HCT116 (cell line): ENCODE measurements at regions not wholly inside any gene's neighbourhood (a gene's known extent, or its start where the extent isn't known, plus 50 kb on each side); places are given as distances from the start of the nearest gene placed in this dataset.

ENCODE experiments used
- ATAC-seq: fragments of 200-7000 bp; cut with Tn5 transposase; 2 replicates; pipeline ENCODE4 v1.9.1; 2020; ENCODE audit warnings: mild to moderate bottlenecking, moderate library complexity
- BruUV-seq: library from RNA; stranded (reverse); fragments of 400-500 nt; replicated peaks from 2 replicates; lab custom pipeline; 2021; lab: Mats Ljungman, UMichigan
- CTCF ChIA-PET: fragments of 300-600 bp; sonication (Branson Sonifier 250); formaldehyde crosslinking; loops from one replicate; lab custom pipeline; 2021; ENCODE audit warnings: antibody characterized with exemption; lab: Charles Lee
- POLR2A ChIA-PET: fragments of 300-600, 350-600 bp; sonication (Branson Sonifier 250); formaldehyde crosslinking; loops from one replicate; lab custom pipeline; 2021; ENCODE audit warnings: antibody characterized with exemption; lab: Charles Lee
- RAD21 ChIA-PET, 2 experiments: fragments of 300-600 bp; sonication (Branson Sonifier 250); formaldehyde crosslinking; loops; one replicate each; lab custom pipeline; 2023; ENCODE audit warnings: low total read pairs in 2 of 2; ENCODE audit not compliant: uncharacterized antibody in 2 of 2, unreplicated experiment in 2 of 2, low non-redundant PET in 1 of 2; lab: Charles Lee
- DNase-seq: peaks from one replicate; pipeline ENCODE4 v3.0.0-alpha.2; 2010; ENCODE audit warnings: low read depth, low spot score
- H2AFZ ChIP-seq: fragments of 200-600 bp; shearing (Covaris generic), sonication (generic); 2 replicates; pipeline ENCODE4 v1.6.1; 2017; ENCODE audit warnings: low read depth, mixed run types, mixed read lengths, antibody characterized with exemption, low read length; ENCODE audit not compliant: poor library complexity, severe bottlenecking
- H3K27ac ChIP-seq: 2 replicates; pipeline ENCODE4 v1.5.1; 2012; ENCODE audit warnings: low read depth, low read length
- H3K27me3 ChIP-seq: fragments of 200-600 bp; sonication (generic); 2 replicates; pipeline ENCODE4 v1.6.1; 2016; ENCODE audit warnings: mixed run types, low read length, mixed read lengths; ENCODE audit not compliant: insufficient read depth
- H3K36me3 ChIP-seq, 2 experiments: fragments of 200-500 bp in 1 of 2; fragments of 200-600 bp in 1 of 2; sonication (Bioruptor generic) in 1 of 2; sonication (generic) in 1 of 2; 2 replicates each; pipeline versions ENCODE4 v1.5.1 to v1.6.1; 2014 to 2016; ENCODE audit warnings: low read length in 2 of 2, inconsistent platforms in 1 of 2, mixed read lengths in 1 of 2, mixed run types in 1 of 2; ENCODE audit not compliant: insufficient read depth in 2 of 2, control insufficient read depth in 1 of 2
- H3K4me1 ChIP-seq, 2 experiments: fragments of 200-600 bp in 1 of 2; sonication (generic) in 1 of 2; 2 replicates each; pipeline versions ENCODE4 v1.5.1 to v1.6.1; 2012 to 2017; ENCODE audit warnings: low read length in 2 of 2, inconsistent platforms in 1 of 2, mild to moderate bottlenecking in 1 of 2, mixed read lengths in 1 of 2, mixed run types in 1 of 2, moderate library complexity in 1 of 2; ENCODE audit not compliant: insufficient read depth in 2 of 2, control insufficient read depth in 1 of 2
- H3K4me2 ChIP-seq: fragments of 200-600 bp; sonication (generic); 2 replicates; pipeline ENCODE4 v1.6.1; 2017; ENCODE audit warnings: mixed run types, low read length, mixed read lengths
- H3K4me3 ChIP-seq, 2 experiments: fragments of 200-600 bp in 1 of 2; sonication (generic) in 1 of 2; replicated peaks in 1 of 2; 2 replicates each; pipeline ENCODE4 v1.5.1; 2011 to 2016; ENCODE audit warnings: low read length in 2 of 2, control low read depth in 1 of 2, low read depth in 1 of 2, mild to moderate bottlenecking in 1 of 2, mixed read lengths in 1 of 2, mixed run types in 1 of 2
- H3K79me2 ChIP-seq: fragments of 200-600 bp; sonication (generic); 2 replicates; pipeline ENCODE4 v1.6.1; 2017; ENCODE audit warnings: mild to moderate bottlenecking, mixed run types, low read length, moderate library complexity, mixed read lengths; ENCODE audit not compliant: insufficient read depth
- H3K9ac ChIP-seq: fragments of 200-600 bp; sonication (generic); 2 replicates; pipeline ENCODE4 v1.6.1; 2016; ENCODE audit warnings: low read length, mixed read lengths
- H3K9me2 ChIP-seq: fragments of 200-600 bp; sonication (generic), shearing (Covaris generic); 2 replicates; pipeline ENCODE4 v1.6.1; 2017; ENCODE audit warnings: mixed run types, mild to moderate bottlenecking, moderate library complexity; ENCODE audit not compliant: insufficient read depth
- H3K9me3 ChIP-seq, 2 experiments: fragments of 200-500 bp in 1 of 2; fragments of 200-600 bp in 1 of 2; sonication (Bioruptor generic) in 1 of 2; sonication (generic) in 1 of 2; 2 replicates each; pipeline ENCODE4 v1.6.1; 2014 to 2017; ENCODE audit warnings: low read length in 2 of 2, mixed read lengths in 2 of 2, inconsistent platforms in 1 of 2, low read depth in 1 of 2, mild to moderate bottlenecking in 1 of 2, mixed run types in 1 of 2, moderate library complexity in 1 of 2; ENCODE audit not compliant: control insufficient read depth in 1 of 2, insufficient read depth in 1 of 2
- H4K20me1 ChIP-seq: fragments of 200-600 bp; sonication (generic), shearing (Covaris generic); 2 replicates; pipeline ENCODE4 v1.6.1; 2017; ENCODE audit warnings: mixed run types, mild to moderate bottlenecking, moderate library complexity; ENCODE audit not compliant: insufficient read depth
- ATF3 ChIP-seq: IDR thresholded peaks from 2 replicates; pipeline ENCODE4 v1.6.1; 2012
- CBX3 ChIP-seq: IDR thresholded peaks from 2 replicates; pipeline ENCODE4 v1.6.1; 2012; ENCODE audit warnings: low read depth
- CEBPB ChIP-seq: IDR thresholded peaks from 2 replicates; pipeline ENCODE4 v1.6.1; 2012; ENCODE audit warnings: low read depth
- CTCF ChIP-seq, 3 experiments: fragments of 200-600 bp in 1 of 3; sonication (generic) in 1 of 3; IDR thresholded peaks in 2 of 3; conservative IDR thresholded peaks in 1 of 3; 2 replicates each; pipeline ENCODE4 v1.5.1; 2012 to 2017; ENCODE audit warnings: low read depth in 2 of 3, low read length in 2 of 3, antibody characterized with exemption in 1 of 3, borderline replicate concordance in 1 of 3, control low read depth in 1 of 3, mild to moderate bottlenecking in 1 of 3, mixed read lengths in 1 of 3, mixed run types in 1 of 3, moderate library complexity in 1 of 3; ENCODE audit not compliant: insufficient read depth in 1 of 3
- EGR1 ChIP-seq: IDR thresholded peaks from 2 replicates; pipeline ENCODE4 v1.6.1; 2012; ENCODE audit warnings: low read depth
- ELF1 ChIP-seq: IDR thresholded peaks from 2 replicates; pipeline ENCODE4 v1.6.1; 2012; ENCODE audit warnings: low read depth, borderline replicate concordance
- EZH2 ChIP-seq: fragments of 200-600 bp; sonication (generic); IDR thresholded peaks from 2 replicates; pipeline ENCODE4 v1.6.1; 2017; ENCODE audit warnings: antibody characterized with exemption, mixed run types
- EZH2phosphoT487 ChIP-seq: fragments of 200-600 bp; IDR thresholded peaks from 2 replicates; pipeline ENCODE4 v1.6.1; 2018; ENCODE audit warnings: antibody characterized with exemption, borderline replicate concordance
- FOSL1 ChIP-seq: IDR thresholded peaks from 2 replicates; pipeline ENCODE4 v1.6.1; 2012; ENCODE audit warnings: low read depth
- JUND ChIP-seq: IDR thresholded peaks from 2 replicates; pipeline ENCODE4 v1.6.1; 2012
- POLR2A ChIP-seq: IDR thresholded peaks from 2 replicates; pipeline ENCODE4 v1.7.0; 2011; ENCODE audit warnings: borderline replicate concordance; ENCODE audit not compliant: insufficient read depth, insufficient read length; ENCODE audit errors: extremely low read depth
- RAD21 ChIP-seq: IDR thresholded peaks from 2 replicates; pipeline ENCODE4 v1.6.1; 2012; ENCODE audit warnings: low read depth, mild to moderate bottlenecking
- SP1 ChIP-seq: IDR thresholded peaks from 2 replicates; pipeline ENCODE4 v1.6.1; 2012; ENCODE audit warnings: low read depth
- YY1 ChIP-seq: IDR thresholded peaks from 2 replicates; pipeline ENCODE4 v1.6.1; 2011; ENCODE audit warnings: low read length, low read depth, moderate library complexity, mild to moderate bottlenecking; ENCODE audit not compliant: insufficient replicate concordance; ENCODE audit errors: extremely low read depth
- ZFX ChIP-seq: fragments of 450-650 bp; IDR thresholded peaks from 2 replicates; pipeline ENCODE4 v1.6.1; 2017
- intact Hi-C: fragments of 100-400 bp; cut with micrococcal nuclease; formaldehyde crosslinking; loops from 2 replicates; pipeline ENCODE4 v1.10.0; 2022

- ATAC-seq: no peak
- CTCF ChIA-PET: no interaction called here
Observed at GRCh38 chr4:65825116-65825753, 154.9 kb upstream of the EPHA5 start.

More at GRCh38 chr4:65825116-65825753, 154.9 kb upstream of the EPHA5 start:
- ChIA-PET RAD21 (no interaction called here), POLR2A (no interaction called here)
- no peaks in the 10 kb centered on the region for H3K4me1 ChIP-seq
- H4K20me1 ChIP-seq: no peaks in the 10 kb centered on the region
- H3K36me3 ChIP-seq: no peaks in the 10 kb centered on the region
- no peak overlapping the region for H3K4me3 ChIP-seq
- no peak overlapping the region for H3K27ac ChIP-seq
- no peaks in the 10 kb centered on the region for H3K79me2 ChIP-seq
- TF ChIP-seq EZH2phosphoT487 (no peak), EGR1 (no peak), ATF3 (no peak), SP1 (no peak), CTCF (IDR thresholded peaks at IDR 0.05 in 2 of 3, conservative IDR thresholded peaks at IDR 0.05 in 1 of 3; ENCODE audit: borderline replicate concordance in 1 of 3, insufficient read depth in 1 of 3, low read depth in 2 of 3, low read length in 2 of 3) (no peak), RAD21 (no peak), YY1 (no peak), EZH2 (no peak), POLR2A (no peak), CBX3 (no peak), JUND (no peak), ELF1 (no peak), FOSL1 (no peak), CEBPB (no peak), ZFX (no peak)
- no peak for DNase-seq
- BruUV-seq: no TSS peak
- no peak overlapping the region for H2AFZ ChIP-seq
- intact Hi-C loops: no loop called here
- no peak overlapping the region for H3K4me2 ChIP-seq
- H3K9me2 ChIP-seq: no peaks in the 10 kb centered on the region
- H3K9ac ChIP-seq: no peak overlapping the region
- H3K9me3 ChIP-seq: peaks cover 0 to 19% of the 10 kb centered on the region in 2 experiments; a peak in 3 of 4 replicates
- H3K27me3 ChIP-seq: no peaks in the 10 kb centered on the region
